Activated naive CD4-positive, alpha-beta T cell (primary cell): ENCODE measurements at regions not wholly inside any gene's neighbourhood (a gene's known extent, or its start where the extent isn't known, plus 50 kb on each side); places are given as distances from the start of the nearest gene placed in this dataset.
"Not testable (repeated sequence)": the region's sequence is repeated elsewhere in the genome, so short reads cannot be mapped to it uniquely, and the experiment has no call there.

Experiments
- DNase-seq, 4 experiments: peaks; one replicate each; lab custom pipeline; 2025; lab: John Stamatoyannopoulos, UW

GRCh38 chr2:8370258-8370802, 311.5 kb upstream of the ID2 start:
- DNase-seq: no peak

- no peak for DNase-seq
These were observed 310.2 kb upstream of the ID2 start for GRCh38 chr2:8371653-8372052.

- DNase-seq: no peak
These were observed 307.1 kb upstream of the ID2 start for GRCh38 chr2:8374782-8375181.

- DNase-seq: no peak
These were observed 305.0 kb upstream of the ID2 start for GRCh38 chr2:8376603-8377410.

- DNase-seq: no peak
These were observed 303.6 kb upstream of the ID2 start for GRCh38 chr2:8378016-8378810.

- no peak for DNase-seq
These were observed 302.7 kb upstream of the ID2 start for GRCh38 chr2:8379128-8379527.

- no peak for DNase-seq
These were observed 302.3 kb upstream of the ID2 start for GRCh38 chr2:8379549-8379948.

- DNase-seq: no peak
These were observed 301.8 kb upstream of the ID2 start for GRCh38 chr2:8380026-8380425.

GRCh38 chr2:8380566-8380965, 301.3 kb upstream of the ID2 start:
- no peak for DNase-seq

GRCh38 chr2:8382485-8382884, 299.4 kb upstream of the ID2 start:
- DNase-seq: no peak

GRCh38 chr2:8386748-8387147, 295.1 kb upstream of the ID2 start:
- DNase-seq: not testable (repeated sequence)

- DNase-seq: no peak
These were observed 293.1 kb upstream of the ID2 start for GRCh38 chr2:8388781-8389180.

- no peak for DNase-seq
These were observed 292.3 kb upstream of the ID2 start for GRCh38 chr2:8389431-8390108.

GRCh38 chr2:8391126-8391525, 290.7 kb upstream of the ID2 start:
- DNase-seq: no peak

GRCh38 chr2:8391584-8391983, 290.3 kb upstream of the ID2 start:
- DNase-seq: no peak

GRCh38 chr2:8392098-8392866, 289.6 kb upstream of the ID2 start:
- no peak for DNase-seq

- no peak for DNase-seq
These were observed 288.4 kb upstream of the ID2 start for GRCh38 chr2:8393506-8393905.

GRCh38 chr2:8394131-8394530, 287.7 kb upstream of the ID2 start:
- no peak for DNase-seq

- no peak for DNase-seq
These were observed 287.1 kb upstream of the ID2 start for GRCh38 chr2:8394569-8395359.

GRCh38 chr2:8395718-8396117, 286.1 kb upstream of the ID2 start:
- DNase-seq: no peak
